ENCODE measurements at regions not wholly inside any gene's neighbourhood (a gene's known extent, or its start where the extent isn't known, plus 50 kb on each side); places are given as distances from the start of the nearest gene placed in this dataset.

DNA sequence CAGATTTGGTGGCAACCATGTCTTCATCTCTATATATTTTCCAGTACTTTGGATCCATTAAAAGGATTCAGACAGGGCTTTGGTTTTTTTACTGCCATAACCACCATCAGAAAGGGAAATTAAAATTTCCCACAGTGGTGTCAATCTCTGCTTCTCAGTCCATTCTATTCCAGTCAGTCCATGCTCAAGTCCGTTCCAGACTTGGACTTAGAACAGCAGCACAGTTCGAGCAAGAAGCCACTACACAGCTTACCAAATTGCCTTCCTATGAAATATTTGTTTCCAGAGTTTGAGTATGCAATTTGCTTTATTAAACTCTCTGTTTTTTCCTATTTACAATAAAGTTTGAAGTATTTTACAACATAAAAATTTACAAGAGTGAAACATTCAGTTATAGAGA is 306.5 kb upstream of the GULP1 start:
- H3K27ac ChIP-seq = no peak overlapping the region
- no peaks in the 10 kb centered on the region for H3K9me3 ChIP-seq
- TF ChIP-seq POLR2A (IDR thresholded peaks at IDR 0.05) = no peak
- TF ChIP-seq, protein P1, sequence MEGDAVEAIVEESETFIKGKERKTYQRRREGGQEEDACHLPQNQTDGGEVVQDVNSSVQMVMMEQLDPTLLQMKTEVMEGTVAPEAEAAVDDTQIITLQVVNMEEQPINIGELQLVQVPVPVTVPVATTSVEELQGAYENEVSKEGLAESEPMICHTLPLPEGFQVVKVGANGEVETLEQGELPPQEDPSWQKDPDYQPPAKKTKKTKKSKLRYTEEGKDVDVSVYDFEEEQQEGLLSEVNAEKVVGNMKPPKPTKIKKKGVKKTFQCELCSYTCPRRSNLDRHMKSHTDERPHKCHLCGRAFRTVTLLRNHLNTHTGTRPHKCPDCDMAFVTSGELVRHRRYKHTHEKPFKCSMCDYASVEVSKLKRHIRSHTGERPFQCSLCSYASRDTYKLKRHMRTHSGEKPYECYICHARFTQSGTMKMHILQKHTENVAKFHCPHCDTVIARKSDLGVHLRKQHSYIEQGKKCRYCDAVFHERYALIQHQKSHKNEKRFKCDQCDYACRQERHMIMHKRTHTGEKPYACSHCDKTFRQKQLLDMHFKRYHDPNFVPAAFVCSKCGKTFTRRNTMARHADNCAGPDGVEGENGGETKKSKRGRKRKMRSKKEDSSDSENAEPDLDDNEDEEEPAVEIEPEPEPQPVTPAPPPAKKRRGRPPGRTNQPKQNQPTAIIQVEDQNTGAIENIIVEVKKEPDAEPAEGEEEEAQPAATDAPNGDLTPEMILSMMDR (IDR thresholded peaks at IDR 0.05 in 4 of 5, conservative IDR thresholded peaks at IDR 0.05 in 1 of 5) = no peak
- in situ Hi-C loops (cut with MboI; ENCODE audit: low sequenced_read_pairs in 4 of 4) = no loop called here
- no peak overlapping the region for H3K4me3 ChIP-seq
- H3K4me1 ChIP-seq = peaks cover 11 to 15% of the 10 kb centered on the region in 2 donors
- intact Hi-C loops (cut with DNase I; ENCODE audit: low total_unique reads) = no loop called here
- no peaks in the 10 kb centered on the region for H3K36me3 ChIP-seq
- H3K27me3 ChIP-seq = no peaks in the 10 kb centered on the region
- ATAC-seq = no peak
- no peak for DNase-seq

DNA sequence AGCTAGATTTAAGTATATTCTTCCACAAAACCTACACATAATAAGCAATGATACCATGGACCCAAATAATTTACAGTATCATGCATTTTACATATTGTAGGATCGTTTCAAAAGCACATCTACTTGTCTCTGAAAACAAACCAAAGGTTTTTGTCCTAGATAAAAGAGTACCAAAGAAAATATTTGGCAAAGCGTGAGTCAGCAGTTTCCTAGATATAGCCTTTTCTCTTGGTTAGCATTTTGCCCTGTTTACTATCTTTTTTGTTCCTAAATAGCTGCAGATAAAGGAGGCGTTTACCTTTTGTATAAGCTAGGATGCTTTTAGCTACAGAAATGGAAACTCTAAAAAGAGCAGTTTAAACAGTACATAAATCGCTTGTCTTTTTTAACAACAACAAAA is 305.8 kb upstream of the GULP1 start:
- no peaks in the 10 kb centered on the region for H3K27me3 ChIP-seq
- TF ChIP-seq POLR2A (IDR thresholded peaks at IDR 0.05) = no peak
- TF ChIP-seq, protein P1 (IDR thresholded peaks at IDR 0.05 in 4 of 5, conservative IDR thresholded peaks at IDR 0.05 in 1 of 5) = no peak
- H3K4me3 ChIP-seq = no peak overlapping the region
- ATAC-seq (no peak), DNase-seq (no peak)
- H3K4me1 ChIP-seq = peaks cover 11 to 15% of the 10 kb centered on the region in 2 donors
- intact Hi-C loops (cut with DNase I; ENCODE audit: low total_unique reads) (no loop called here), in situ Hi-C loops (cut with MboI; ENCODE audit: low sequenced_read_pairs in 4 of 4) (no loop called here)
- no peaks in the 10 kb centered on the region for H3K36me3 ChIP-seq
- no peaks in the 10 kb centered on the region for H3K9me3 ChIP-seq
- H3K27ac ChIP-seq = no peak overlapping the region

GRCh38 chr2:187986390-187987105 is 305.1 kb upstream of the GULP1 start:
- H3K27ac ChIP-seq = no peak overlapping the region
- in situ Hi-C loops (cut with MboI; ENCODE audit: low sequenced_read_pairs in 4 of 4) (no loop called here), intact Hi-C loops (cut with DNase I; ENCODE audit: low total_unique reads) (no loop called here)
- DNase-seq = no peak
- ATAC-seq = no peak
- H3K4me1 ChIP-seq = peaks cover 11 to 15% of the 10 kb centered on the region in 2 donors
- H3K36me3 ChIP-seq = no peaks in the 10 kb centered on the region
- H3K4me3 ChIP-seq = no peak overlapping the region
- H3K9me3 ChIP-seq = no peaks in the 10 kb centered on the region
- TF ChIP-seq POLR2A (IDR thresholded peaks at IDR 0.05) = no peak
- TF ChIP-seq, protein P1 (IDR thresholded peaks at IDR 0.05 in 4 of 5, conservative IDR thresholded peaks at IDR 0.05 in 1 of 5) = no peak
- H3K27me3 ChIP-seq = no peaks in the 10 kb centered on the region

GRCh38 chr2:187988348-187988747 is 303.3 kb upstream of the GULP1 start:
- Histone ChIP-seq H3K4me3 (no peak overlapping the region), H3K27ac (no peak overlapping the region), H3K4me1 (peaks cover 2 to 5% of the 10 kb centered on the region in 2 donors), H3K36me3 (no peaks in the 10 kb centered on the region), H3K27me3 (no peaks in the 10 kb centered on the region), H3K9me3 (no peaks in the 10 kb centered on the region)
- intact Hi-C loops (cut with DNase I; ENCODE audit: low total_unique reads) = no loop called here
- TF ChIP-seq, protein P1 (IDR thresholded peaks at IDR 0.05 in 4 of 5, conservative IDR thresholded peaks at IDR 0.05 in 1 of 5) = no peak
- TF ChIP-seq POLR2A (IDR thresholded peaks at IDR 0.05) = no peak
- in situ Hi-C loops (cut with MboI; ENCODE audit: low sequenced_read_pairs in 4 of 4) = no loop called here
- DNase-seq = no peak
- no peak for ATAC-seq

All from gastrocnemius medialis (tissue), 4 donors.